GM06990 (cell line): ENCODE measurements at regions not wholly inside any gene's neighbourhood (a gene's known extent, or its start where the extent isn't known, plus 50 kb on each side); places are given as distances from the start of the nearest gene placed in this dataset.

ENCODE experiments used
- DNase-seq: peaks from one replicate; pipeline ENCODE4 v3.0.0-alpha.2; 2011; ENCODE audit not compliant: insufficient read length; ENCODE audit errors: extremely low read depth
- H3K27me3 ChIP-seq: replicated peaks from 2 replicates; pipeline ENCODE4 v1.6.0; 2011; ENCODE audit warnings: low read length; ENCODE audit not compliant: control insufficient read depth, insufficient read depth
- H3K36me3 ChIP-seq: 2 replicates; pipeline ENCODE4 v1.5.1; 2011; ENCODE audit warnings: low read length; ENCODE audit not compliant: control insufficient read depth, insufficient read depth
- H3K4me3 ChIP-seq: replicated peaks from 2 replicates; pipeline ENCODE4 v1.5.1; 2011; ENCODE audit warnings: low read depth, mild to moderate bottlenecking, control low read depth, low read length
- CTCF ChIP-seq: IDR thresholded peaks from 2 replicates; pipeline ENCODE4 v1.5.1; 2011; ENCODE audit warnings: low read length, control low read depth, mild to moderate bottlenecking, inconsistent platforms; ENCODE audit not compliant: insufficient read depth, poor library complexity, severe bottlenecking

GRCh38 chr1:219105893-219106292, 67.8 kb upstream of the LYPLAL1 start:
- no peak for DNase-seq
- Histone ChIP-seq H3K36me3 (no peaks in the 10 kb centered on the region), H3K27me3 (no peaks in the 10 kb centered on the region), H3K4me3 (no peak overlapping the region)
- no peak for TF ChIP-seq CTCF

- no peaks in the 10 kb centered on the region for H3K27me3 ChIP-seq
- no peak for TF ChIP-seq CTCF
- H3K36me3 ChIP-seq, result no peaks in the 10 kb centered on the region
- DNase-seq, result no peak
- no peak overlapping the region for H3K4me3 ChIP-seq
Observed at GRCh38 chr1:219109424-219110018, 64.2 kb upstream of the LYPLAL1 start.

GRCh38 chr1:219113261-219113660, 60.4 kb upstream of the LYPLAL1 start:
- Histone ChIP-seq H3K4me3 (no peak overlapping the region), H3K27me3 (no peaks in the 10 kb centered on the region), H3K36me3 (no peaks in the 10 kb centered on the region)
- no peak for DNase-seq
- TF ChIP-seq CTCF, result no peak

GRCh38 chr1:219114014-219114413, 59.7 kb upstream of the LYPLAL1 start:
- DNase-seq, result no peak
- no peaks in the 10 kb centered on the region for H3K36me3 ChIP-seq
- TF ChIP-seq CTCF, result no peak

GRCh38 chr1:219119839-219120238, 53.8 kb upstream of the LYPLAL1 start:
- no peak overlapping the region for H3K4me3 ChIP-seq
- no peaks in the 10 kb centered on the region for H3K36me3 ChIP-seq
- no peak for TF ChIP-seq CTCF
- no peak for DNase-seq
- H3K27me3 ChIP-seq, result no peaks in the 10 kb centered on the region

More at GRCh38 chr1:219114014-219114413, 59.7 kb upstream of the LYPLAL1 start:
- H3K4me3 ChIP-seq, result no peak overlapping the region
- H3K27me3 ChIP-seq, result no peaks in the 10 kb centered on the region
